Thymus (tissue), 11 donors: ENCODE measurements at regions not wholly inside any gene's neighbourhood (a gene's known extent, or its start where the extent isn't known, plus 50 kb on each side); places are given as distances from the start of the nearest gene placed in this dataset.
"Not testable (repeated sequence)": the region's sequence is repeated elsewhere in the genome, so short reads cannot be mapped to it uniquely, and the experiment has no call there.

ENCODE experiments used
- DNase-seq, 9 donors: peaks; one replicate each; pipeline ENCODE4 v3.0.0-alpha.2; 2013; ENCODE audit warnings: low spot score in 9 of 9, low read depth in 6 of 9, missing footprints in 1 of 9
- H3K27ac ChIP-seq, 2 donors: one replicate each; pipeline ENCODE4 v1.5.1; 2013; ENCODE audit warnings: control low read depth in 1 of 2, low read depth in 1 of 2, low read length in 1 of 2, mild to moderate bottlenecking in 1 of 2, moderate library complexity in 1 of 2
- H3K27me3 ChIP-seq, 2 donors: one replicate each; pipeline ENCODE4 v1.5.1; 2013; ENCODE audit warnings: low read length in 1 of 2; ENCODE audit not compliant: control insufficient read depth in 2 of 2, insufficient read depth in 1 of 2
- H3K36me3 ChIP-seq, 2 donors: one replicate each; pipeline ENCODE4 v1.5.1; 2013; ENCODE audit warnings: low read length in 1 of 2, mild to moderate bottlenecking in 1 of 2, moderate library complexity in 1 of 2; ENCODE audit not compliant: control insufficient read depth in 2 of 2, insufficient read depth in 2 of 2
- H3K4me1 ChIP-seq, 2 donors: one replicate each; pipeline ENCODE4 v1.5.1; 2013; ENCODE audit warnings: low read length in 2 of 2; ENCODE audit not compliant: control insufficient read depth in 2 of 2, insufficient read depth in 2 of 2
- H3K4me3 ChIP-seq, 2 donors: one replicate each; pipeline ENCODE4 v1.5.1; 2013; ENCODE audit warnings: low read length in 2 of 2, control low read depth in 1 of 2, mild to moderate bottlenecking in 1 of 2
- H3K9me3 ChIP-seq, 2 donors: one replicate each; pipeline ENCODE4 v1.5.1; 2013; ENCODE audit warnings: low read length in 1 of 2, mild to moderate bottlenecking in 1 of 2; ENCODE audit not compliant: control insufficient read depth in 2 of 2, insufficient read depth in 1 of 2
- WGBS: extraction: QIAGEN DNeasy Blood & Tissue Kit; methylation state at CpG from one replicate; pipeline ENCODE4 v1.1.7; 2013; 5-methylcytosine and 5-hydroxymethylcytosine counted together
- donor health status: healthy.

GRCh38 chrX:107296184-107296583, 89.8 kb downstream of the DNAAF6 start:
- not testable (repeated sequence) for H3K27me3 ChIP-seq, H3K4me3 ChIP-seq, H3K27ac ChIP-seq, DNase-seq, H3K9me3 ChIP-seq, H3K4me1 ChIP-seq, H3K36me3 ChIP-seq
- 91% methylated on average over 2 of the region's 2 CpGs for WGBS

DNA sequence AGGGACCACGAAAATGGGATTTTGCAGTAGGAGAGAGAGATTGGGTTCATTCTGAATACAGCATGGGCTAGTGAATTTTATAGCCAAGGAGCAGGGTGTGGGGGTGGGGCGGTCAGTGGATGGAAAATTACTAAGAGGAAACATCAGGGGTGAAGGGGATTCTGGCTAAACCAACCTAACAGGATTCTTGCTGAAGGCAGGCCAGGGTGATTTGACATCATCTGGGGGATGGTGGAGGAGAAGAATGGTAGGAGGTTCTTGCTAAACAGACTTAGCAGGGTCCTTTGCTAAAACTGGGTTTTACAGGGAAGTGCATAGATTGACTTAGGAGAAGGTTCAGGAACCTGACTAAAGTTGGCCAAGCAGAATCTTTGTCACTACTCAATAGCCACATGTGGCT, 91.9 kb downstream of the DNAAF6 start:
- H3K27me3 ChIP-seq = no peaks in the 10 kb centered on the region
- H3K36me3 ChIP-seq = no peaks in the 10 kb centered on the region
- H3K4me1 ChIP-seq = no peaks in the 10 kb centered on the region
- DNase-seq = no peak
- WGBS = 93% methylated on average over 2 of the region's 2 CpGs
- H3K4me3 ChIP-seq = no peak overlapping the region
- H3K27ac ChIP-seq = no peak overlapping the region
- no peaks in the 10 kb centered on the region for H3K9me3 ChIP-seq

- no peaks in the 10 kb centered on the region for H3K9me3 ChIP-seq
- H3K27me3 ChIP-seq = no peaks in the 10 kb centered on the region
- H3K36me3 ChIP-seq = no peaks in the 10 kb centered on the region
- DNase-seq = no peak
- H3K4me3 ChIP-seq = no peak overlapping the region
- H3K4me1 ChIP-seq = no peaks in the 10 kb centered on the region
- WGBS = 89% methylated on average over 3 of the region's 3 CpGs
- no peak overlapping the region for H3K27ac ChIP-seq
These were observed 94.8 kb downstream of the DNAAF6 start for GRCh38 chrX:107301253-107301652.

- Histone ChIP-seq H3K9me3 (no peaks in the 10 kb centered on the region), H3K4me1 (no peaks in the 10 kb centered on the region), H3K27me3 (no peaks in the 10 kb centered on the region), H3K4me3 (no peak overlapping the region), H3K27ac (no peak overlapping the region), H3K36me3 (no peaks in the 10 kb centered on the region)
- DNase-seq = no peak
- 53% methylated on average over 2 of the region's 2 CpGs for WGBS
These were observed 97.7 kb downstream of the DNAAF6 start for GRCh38 chrX:107304141-107304540.

DNA sequence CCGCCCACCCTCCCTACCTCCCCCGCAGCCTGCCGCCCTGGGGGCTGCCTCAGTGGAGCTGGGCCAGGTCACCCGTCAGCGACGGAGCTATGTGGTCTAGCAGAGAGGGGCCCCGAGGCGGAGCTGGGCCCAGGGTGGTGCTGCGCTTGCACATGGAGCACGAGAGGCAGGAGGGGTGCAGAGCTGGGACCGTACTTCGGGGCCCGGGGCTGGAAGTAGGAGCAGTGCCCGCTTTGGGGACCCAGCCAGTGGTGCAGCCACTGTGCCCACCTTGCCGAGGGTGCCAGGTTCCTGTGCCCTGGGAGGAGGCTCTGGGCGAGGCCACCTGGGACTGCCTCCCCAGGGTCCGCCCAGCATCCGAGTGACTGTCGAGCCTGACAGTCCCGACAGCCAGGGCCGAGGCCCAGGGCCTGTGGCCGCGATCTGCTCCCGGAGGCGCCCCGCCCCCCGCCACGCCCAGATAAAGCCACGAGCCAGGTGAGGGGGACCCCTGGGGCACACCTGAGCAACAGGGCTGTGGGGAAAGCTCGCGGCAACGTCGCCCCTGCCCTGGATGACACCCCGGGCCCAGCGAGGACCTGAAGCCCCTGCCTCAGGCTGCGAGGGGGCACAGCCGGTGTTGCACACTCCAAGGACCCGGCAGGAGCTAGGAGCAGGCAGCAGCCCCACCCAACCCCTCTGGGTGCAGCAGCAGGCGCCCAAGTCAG, 117.5 kb downstream of the DNAAF6 start:
- 40% methylated on average over 36 of the region's 39 CpGs for WGBS
- no peaks in the 10 kb centered on the region for H3K9me3 ChIP-seq
- no peaks in the 10 kb centered on the region for H3K36me3 ChIP-seq
- no peak overlapping the region for H3K4me3 ChIP-seq
- no peaks in the 10 kb centered on the region for H3K4me1 ChIP-seq
- no peak for DNase-seq
- peaks cover 0 to 16% of the 10 kb centered on the region in 2 donors for H3K27me3 ChIP-seq
- no peak overlapping the region for H3K27ac ChIP-seq

- WGBS = 10% methylated on average over 23 of the region's 23 CpGs
- Histone ChIP-seq H3K36me3 (no peaks in the 10 kb centered on the region), H3K4me3 (no peak overlapping the region), H3K27me3 (peaks cover 0 to 16% of the 10 kb centered on the region in 2 donors), H3K9me3 (no peaks in the 10 kb centered on the region), H3K4me1 (no peaks in the 10 kb centered on the region), H3K27ac (no peak overlapping the region)
- DNase-seq = peak in 1 of 9 donors; percentile 1
These were observed 118.3 kb downstream of the DNAAF6 start for GRCh38 chrX:107324493-107325310.

DNA sequence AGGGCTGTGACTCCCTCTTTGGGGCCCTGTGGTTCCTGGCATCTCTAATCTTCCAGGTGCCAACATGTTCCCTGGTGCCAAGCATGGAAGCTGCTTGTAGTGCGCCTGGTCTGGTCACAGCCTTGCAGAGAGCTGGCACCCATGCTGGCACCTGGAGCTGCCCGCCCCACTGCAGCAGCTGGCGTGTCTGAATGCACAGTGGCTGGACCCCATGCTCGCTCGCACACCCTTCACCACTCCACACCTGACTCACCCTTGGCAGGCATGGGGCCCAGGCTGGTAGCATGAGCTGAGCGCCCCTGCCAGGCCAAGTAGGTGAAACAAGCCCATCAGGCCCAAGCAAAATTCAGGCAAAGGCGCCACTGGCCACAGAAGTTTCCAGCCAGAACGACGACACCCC, 119.1 kb downstream of the DNAAF6 start:
- Histone ChIP-seq H3K9me3 (no peaks in the 10 kb centered on the region), H3K36me3 (no peaks in the 10 kb centered on the region), H3K27me3 (peaks cover 0 to 16% of the 10 kb centered on the region in 2 donors), H3K4me1 (no peaks in the 10 kb centered on the region), H3K4me3 (no peak overlapping the region), H3K27ac (no peak overlapping the region)
- DNase-seq = no peak
- 94% methylated on average over 9 of the region's 9 CpGs for WGBS

GRCh38 chrX:107348051-107348450, 101.4 kb upstream of the FRMPD3 start:
- no peak for DNase-seq

DNA sequence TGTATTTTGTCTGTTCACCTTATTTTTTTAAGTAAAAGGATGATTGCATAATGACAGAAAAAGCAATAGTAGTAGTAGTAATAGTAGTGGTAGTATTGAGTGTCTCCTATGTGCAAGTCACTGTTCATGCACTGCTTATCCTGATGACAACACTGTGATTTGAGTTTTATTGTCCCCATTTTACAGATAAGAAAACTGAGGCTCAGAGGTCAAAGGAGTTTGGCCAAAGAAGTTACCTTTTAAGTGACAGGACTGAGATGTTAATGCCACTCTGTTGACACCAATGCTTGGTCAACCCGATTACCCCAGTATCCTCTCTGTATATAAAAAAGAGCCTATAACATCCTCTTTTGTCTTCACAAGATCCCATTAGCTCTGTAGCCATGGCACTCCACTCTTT, 100.5 kb upstream of the FRMPD3 start:
- Histone ChIP-seq H3K27ac (no peak overlapping the region), H3K27me3 (no peaks in the 10 kb centered on the region), H3K4me1 (no peaks in the 10 kb centered on the region), H3K36me3 (no peaks in the 10 kb centered on the region), H3K9me3 (no peaks in the 10 kb centered on the region), H3K4me3 (no peak overlapping the region)
- WGBS = 96% methylated on average over 1 of the region's 1 CpG
- no peak for DNase-seq

More at GRCh38 chrX:107348051-107348450, 101.4 kb upstream of the FRMPD3 start:
- 68% methylated on average over 4 of the region's 4 CpGs for WGBS
- Histone ChIP-seq H3K36me3 (no peaks in the 10 kb centered on the region), H3K4me1 (no peaks in the 10 kb centered on the region), H3K9me3 (no peaks in the 10 kb centered on the region), H3K4me3 (no peak overlapping the region), H3K27me3 (no peaks in the 10 kb centered on the region), H3K27ac (no peak overlapping the region)
